Transverse colon (tissue), 4 donors: ENCODE measurements at regions not wholly inside any gene's neighbourhood (a gene's known extent, or its start where the extent isn't known, plus 50 kb on each side); places are given as distances from the start of the nearest gene placed in this dataset.

Experiments
- CTCF ChIP-seq, 5 experiments: fragments of 200-600 bp in 3 of 5; fragments of 450-650 bp in 2 of 5; sonication (generic) in 3 of 5; IDR thresholded peaks; 1 replicate in 2 of 5; 2 replicates in 3 of 5; pipeline ENCODE4 v1.5.1; 2016 to 2017; ENCODE audit warnings: antibody characterized with exemption in 5 of 5, inconsistent platforms in 3 of 5, mild to moderate bottlenecking in 2 of 5, moderate library complexity in 1 of 5
- POLR2A ChIP-seq: fragments of 450-650 bp; IDR thresholded peaks from one replicate; pipeline ENCODE4 v1.6.1; 2016; ENCODE audit warnings: antibody characterized with exemption, mild to moderate bottlenecking, moderate library complexity
- POLR2AphosphoS5 ChIP-seq, 3 donors: sonication (generic); formaldehyde crosslinking; IDR thresholded peaks; one replicate each; pipeline ENCODE4 v1.6.1; 2016; ENCODE audit warnings: antibody characterized with exemption in 3 of 3

GRCh38 chr6:8918196-8918595, 482.9 kb upstream of the SLC35B3 start:
- TF ChIP-seq CTCF (IDR thresholded peaks at IDR 0.05), result no peak
- no peak for TF ChIP-seq POLR2A
- TF ChIP-seq POLR2AphosphoS5 (IDR thresholded peaks at IDR 0.05), result no peak
